Breast epithelium (tissue), 4 donors: ENCODE measurements at regions not wholly inside any gene's neighbourhood (a gene's known extent, or its start where the extent isn't known, plus 50 kb on each side); places are given as distances from the start of the nearest gene placed in this dataset.
A peak's percentile ranks its signal among the peaks of the same experiment; 100 is the strongest.

ENCODE experiments used
- DNase-seq, 2 donors: peaks; one replicate each; pipeline ENCODE4 v3.0.0-alpha.2; 2019; ENCODE audit warnings: low spot score in 2 of 2
- H3K27ac ChIP-seq, 2 donors: fragments of 200-600 bp; sonication (generic) in 1 of 2; one replicate each; pipeline ENCODE4 v1.5.1; 2016 to 2019; ENCODE audit warnings: mild to moderate bottlenecking in 1 of 2
- H3K27me3 ChIP-seq, 2 donors: fragments of 200-600 bp; sonication (generic) in 1 of 2; one replicate each; pipeline versions ENCODE4 v1.5.1 to v1.6.0; 2017 to 2019; ENCODE audit warnings: control low read depth in 1 of 2, mild to moderate bottlenecking in 1 of 2
- H3K36me3 ChIP-seq: fragments of 200-600 bp; one replicate; pipeline ENCODE4 v1.5.1; 2019
- H3K4me1 ChIP-seq, 2 donors: fragments of 200-600 bp; sonication (generic); one replicate each; pipeline ENCODE4 v1.5.1; 2016 to 2019; ENCODE audit warnings: control low read depth in 1 of 2
- H3K4me3 ChIP-seq, 3 donors: fragments of 200-600 bp; sonication (generic); 1 replicate in 2 of 3; 2 replicates in 1 of 3; pipeline ENCODE4 v1.5.1; 2016 to 2019; ENCODE audit warnings: mild to moderate bottlenecking in 3 of 3, moderate library complexity in 2 of 3
- H3K9me3 ChIP-seq, 2 donors: fragments of 200-600 bp; sonication (generic) in 1 of 2; one replicate each; pipeline ENCODE4 v1.5.1; 2016 to 2019; ENCODE audit warnings: control low read depth in 1 of 2
- POLR2A ChIP-seq: fragments of 450-650 bp; IDR thresholded peaks from one replicate; pipeline ENCODE4 v1.6.1; 2016; ENCODE audit warnings: antibody characterized with exemption, mild to moderate bottlenecking, moderate library complexity
- POLR2AphosphoS5 ChIP-seq, 3 donors: sonication (generic); formaldehyde crosslinking; IDR thresholded peaks; one replicate each; pipeline ENCODE4 v1.6.1; 2017; ENCODE audit warnings: antibody characterized with exemption in 3 of 3
- intact Hi-C: fragments of 100-400 bp; cut with DNase I; formaldehyde crosslinking; loops from one replicate; pipeline ENCODE4 v1.15.1; 2023; ENCODE audit warnings: low total_unique reads
- TF ChIP-seq, protein P1 (sequence below), 3 donors: fragments of 450-650 bp; IDR thresholded peaks; one replicate each; pipeline ENCODE4 v1.5.1; 2016 to 2017; ENCODE audit warnings: antibody characterized with exemption in 3 of 3, mild to moderate bottlenecking in 3 of 3, moderate library complexity in 3 of 3

DNA sequence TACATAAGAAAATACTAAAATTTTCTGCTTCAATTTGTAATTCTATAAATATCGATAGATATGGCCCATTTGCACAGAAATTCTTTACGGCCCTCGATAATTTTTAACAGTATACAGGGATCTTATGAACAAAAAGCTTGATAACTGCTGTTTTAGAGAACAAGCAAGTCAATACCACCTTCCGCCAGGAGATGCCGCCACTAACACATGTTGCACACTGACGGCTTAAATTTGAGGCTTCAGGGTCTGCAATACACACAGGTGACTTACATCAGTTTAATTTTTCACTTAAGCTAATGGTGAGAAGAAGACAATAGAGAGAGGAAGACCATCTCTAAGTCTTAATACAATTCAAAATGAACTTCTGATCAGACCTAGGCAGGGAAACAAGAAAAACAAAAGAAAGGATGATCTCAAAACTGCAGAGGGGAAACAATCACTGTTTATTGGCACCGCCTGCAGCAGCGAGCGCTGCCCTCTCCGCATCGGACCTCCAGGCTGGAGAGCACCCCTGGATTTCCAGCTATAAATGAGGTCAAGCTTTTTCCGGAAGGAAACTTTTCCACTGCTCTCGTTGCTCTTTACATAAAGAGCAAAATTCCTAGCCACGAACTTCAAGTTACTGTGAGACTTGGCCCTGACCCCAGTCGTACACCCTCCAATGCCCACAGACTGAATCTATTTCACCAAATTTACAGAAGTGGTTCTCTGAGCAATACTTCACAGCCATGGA, 53.9 kb downstream of the OTOR start:
- Histone ChIP-seq H3K4me3 (no peak overlapping the region), H3K27ac (no peak overlapping the region), H3K36me3 (no peaks in the 10 kb centered on the region), H3K27me3 (peaks cover 0 to 57% of the 10 kb centered on the region in 2 donors), H3K9me3 (peaks cover 0 to 7% of the 10 kb centered on the region in 2 donors), H3K4me1 (no peaks in the 10 kb centered on the region)
- no peak for TF ChIP-seq POLR2A
- TF ChIP-seq, protein P1, sequence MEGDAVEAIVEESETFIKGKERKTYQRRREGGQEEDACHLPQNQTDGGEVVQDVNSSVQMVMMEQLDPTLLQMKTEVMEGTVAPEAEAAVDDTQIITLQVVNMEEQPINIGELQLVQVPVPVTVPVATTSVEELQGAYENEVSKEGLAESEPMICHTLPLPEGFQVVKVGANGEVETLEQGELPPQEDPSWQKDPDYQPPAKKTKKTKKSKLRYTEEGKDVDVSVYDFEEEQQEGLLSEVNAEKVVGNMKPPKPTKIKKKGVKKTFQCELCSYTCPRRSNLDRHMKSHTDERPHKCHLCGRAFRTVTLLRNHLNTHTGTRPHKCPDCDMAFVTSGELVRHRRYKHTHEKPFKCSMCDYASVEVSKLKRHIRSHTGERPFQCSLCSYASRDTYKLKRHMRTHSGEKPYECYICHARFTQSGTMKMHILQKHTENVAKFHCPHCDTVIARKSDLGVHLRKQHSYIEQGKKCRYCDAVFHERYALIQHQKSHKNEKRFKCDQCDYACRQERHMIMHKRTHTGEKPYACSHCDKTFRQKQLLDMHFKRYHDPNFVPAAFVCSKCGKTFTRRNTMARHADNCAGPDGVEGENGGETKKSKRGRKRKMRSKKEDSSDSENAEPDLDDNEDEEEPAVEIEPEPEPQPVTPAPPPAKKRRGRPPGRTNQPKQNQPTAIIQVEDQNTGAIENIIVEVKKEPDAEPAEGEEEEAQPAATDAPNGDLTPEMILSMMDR (IDR thresholded peaks at IDR 0.05), result peak in 2 of 3 donors; percentile 59 to 62
- intact Hi-C loops, result loop anchor here (10.0 kb wide), 1 partner anchor 633 kb away; no protein-coding TSS in a partner anchor
- peak in 1 of 2 donors; percentile 64 for DNase-seq

DNA sequence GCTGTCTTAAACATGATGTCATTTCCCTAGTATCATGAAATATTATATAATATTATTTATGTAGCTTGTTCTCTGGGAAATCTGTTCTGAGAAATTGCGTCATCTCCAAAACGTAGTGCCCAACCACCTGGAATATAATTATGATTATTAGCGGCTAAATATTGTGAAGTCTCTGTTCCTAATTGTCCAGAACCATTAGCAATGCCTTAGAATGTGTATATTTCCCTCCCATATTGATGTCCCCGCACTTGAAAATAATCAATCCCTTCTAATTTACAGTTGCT, 54.4 kb downstream of the OTOR start:
- Histone ChIP-seq H3K4me1 (no peaks in the 10 kb centered on the region), H3K36me3 (no peaks in the 10 kb centered on the region), H3K4me3 (no peak overlapping the region), H3K27me3 (peaks cover 0 to 62% of the 10 kb centered on the region in 2 donors), H3K9me3 (peaks cover 0 to 7% of the 10 kb centered on the region in 2 donors), H3K27ac (no peak overlapping the region)
- no peak for DNase-seq
- intact Hi-C loops, result loop anchor here (10.0 kb wide), 1 partner anchor 632 kb away; no protein-coding TSS in a partner anchor
- TF ChIP-seq POLR2A (no peak), POLR2AphosphoS5 (IDR thresholded peaks at IDR 0.05) (no peak)
- TF ChIP-seq, protein P1 (IDR thresholded peaks at IDR 0.05), result no peak

- DNase-seq, result no peak
- no peak for TF ChIP-seq POLR2AphosphoS5 (IDR thresholded peaks at IDR 0.05)
- no peak for TF ChIP-seq POLR2A
- TF ChIP-seq, protein P1 (IDR thresholded peaks at IDR 0.05), result peak in 2 of 3 donors; percentile 50 to 61
- no peaks in the 10 kb centered on the region for H3K9me3 ChIP-seq
- peaks cover 0 to 66% of the 10 kb centered on the region in 2 donors for H3K27me3 ChIP-seq
- H3K27ac ChIP-seq, result no peak overlapping the region
- H3K36me3 ChIP-seq, result no peaks in the 10 kb centered on the region
- H3K4me1 ChIP-seq, result no peaks in the 10 kb centered on the region
- intact Hi-C loops, result loop anchor here (10.0 kb wide), 1 partner anchor 631 kb away; no protein-coding TSS in a partner anchor
- no peak overlapping the region for H3K4me3 ChIP-seq
Measured at GRCh38 chr20:16803965-16804792, 56.0 kb downstream of the OTOR start.

DNA sequence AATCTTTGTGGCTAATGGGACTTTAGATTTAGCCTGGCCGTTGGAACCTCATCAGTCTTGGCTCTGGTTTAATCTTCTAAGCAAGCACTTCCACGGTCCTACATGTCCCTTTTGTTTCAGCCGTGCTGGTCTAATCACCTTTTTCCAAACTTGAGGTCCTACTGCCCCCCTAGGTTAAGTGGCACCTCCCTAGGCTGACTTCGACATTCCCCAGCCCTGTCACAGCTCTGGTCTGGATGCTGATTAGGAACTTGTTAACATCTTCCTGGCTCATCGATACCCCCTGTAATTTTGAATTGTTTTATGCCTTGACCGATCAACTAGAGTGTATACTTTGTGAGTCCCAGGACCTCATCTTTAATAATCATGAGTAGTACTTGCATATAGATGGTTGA, 56.6 kb downstream of the OTOR start:
- H3K4me3 ChIP-seq, result no peak overlapping the region
- TF ChIP-seq, protein P1 (IDR thresholded peaks at IDR 0.05), result no peak
- TF ChIP-seq POLR2AphosphoS5 (IDR thresholded peaks at IDR 0.05) (no peak), POLR2A (no peak)
- H3K9me3 ChIP-seq, result no peaks in the 10 kb centered on the region
- peaks cover 0 to 63% of the 10 kb centered on the region in 2 donors for H3K27me3 ChIP-seq
- no peaks in the 10 kb centered on the region for H3K4me1 ChIP-seq
- H3K36me3 ChIP-seq, result no peaks in the 10 kb centered on the region
- no peak for DNase-seq
- intact Hi-C loops, result loop anchor here (10.0 kb wide), 1 partner anchor 630 kb away; no protein-coding TSS in a partner anchor
- H3K27ac ChIP-seq, result no peak overlapping the region

GRCh38 chr20:16806061-16806460, 57.9 kb downstream of the OTOR start:
- Histone ChIP-seq H3K4me3 (no peak overlapping the region), H3K9me3 (no peaks in the 10 kb centered on the region), H3K36me3 (no peaks in the 10 kb centered on the region), H3K4me1 (no peaks in the 10 kb centered on the region), H3K27me3 (peaks cover 0 to 58% of the 10 kb centered on the region in 2 donors), H3K27ac (no peak overlapping the region)
- no peak for TF ChIP-seq POLR2A
- DNase-seq, result no peak
- intact Hi-C loops, result loop anchor here (10.0 kb wide), 1 partner anchor 629 kb away; no protein-coding TSS in a partner anchor
